ENCODE measurements at regions not wholly inside any gene's neighbourhood (a gene's known extent, or its start where the extent isn't known, plus 50 kb on each side); places are given as distances from the start of the nearest gene placed in this dataset.

DNA sequence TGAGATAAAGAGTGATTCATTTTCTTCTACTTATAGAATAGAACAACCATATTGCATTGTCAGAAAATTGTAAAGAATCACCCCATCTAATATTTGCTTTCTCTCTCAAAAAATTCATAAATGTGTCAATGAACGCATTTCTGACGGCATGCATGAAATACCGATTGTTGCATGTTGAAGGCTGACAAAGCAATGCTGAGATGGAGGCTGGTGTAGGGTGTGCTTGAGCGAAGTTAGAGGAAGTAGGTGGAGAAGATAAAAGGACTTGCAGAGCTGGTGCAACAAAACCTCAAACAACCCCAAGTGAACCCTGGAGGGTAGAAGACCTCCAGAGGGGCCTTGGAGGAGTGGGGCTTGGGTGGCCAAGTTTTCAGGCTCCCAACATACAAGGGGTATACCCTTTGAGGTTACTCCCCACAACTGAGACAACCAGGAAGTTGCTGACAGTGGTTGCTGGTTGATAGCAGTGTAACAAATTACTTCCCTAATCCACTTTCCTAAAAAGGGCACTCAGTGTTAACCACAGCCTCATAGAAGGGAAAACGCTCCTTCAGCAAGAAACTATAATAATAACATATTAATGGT, 452.7 kb downstream of the NLGN4X start:
- TF ChIP-seq, protein P1, sequence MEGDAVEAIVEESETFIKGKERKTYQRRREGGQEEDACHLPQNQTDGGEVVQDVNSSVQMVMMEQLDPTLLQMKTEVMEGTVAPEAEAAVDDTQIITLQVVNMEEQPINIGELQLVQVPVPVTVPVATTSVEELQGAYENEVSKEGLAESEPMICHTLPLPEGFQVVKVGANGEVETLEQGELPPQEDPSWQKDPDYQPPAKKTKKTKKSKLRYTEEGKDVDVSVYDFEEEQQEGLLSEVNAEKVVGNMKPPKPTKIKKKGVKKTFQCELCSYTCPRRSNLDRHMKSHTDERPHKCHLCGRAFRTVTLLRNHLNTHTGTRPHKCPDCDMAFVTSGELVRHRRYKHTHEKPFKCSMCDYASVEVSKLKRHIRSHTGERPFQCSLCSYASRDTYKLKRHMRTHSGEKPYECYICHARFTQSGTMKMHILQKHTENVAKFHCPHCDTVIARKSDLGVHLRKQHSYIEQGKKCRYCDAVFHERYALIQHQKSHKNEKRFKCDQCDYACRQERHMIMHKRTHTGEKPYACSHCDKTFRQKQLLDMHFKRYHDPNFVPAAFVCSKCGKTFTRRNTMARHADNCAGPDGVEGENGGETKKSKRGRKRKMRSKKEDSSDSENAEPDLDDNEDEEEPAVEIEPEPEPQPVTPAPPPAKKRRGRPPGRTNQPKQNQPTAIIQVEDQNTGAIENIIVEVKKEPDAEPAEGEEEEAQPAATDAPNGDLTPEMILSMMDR (conservative IDR thresholded peaks at IDR 0.05; ENCODE audit: low read depth in 2 of 2): no peak
- TF ChIP-seq EZH2 (IDR thresholded peaks at IDR 0.05; ENCODE audit: low read depth, unreplicated experiment): no peak
